Transverse colon (tissue), 4 donors: ENCODE measurements at regions not wholly inside any gene's neighbourhood (a gene's known extent, or its start where the extent isn't known, plus 50 kb on each side); places are given as distances from the start of the nearest gene placed in this dataset.

Experiments
- DNase-seq: peaks from one replicate; pipeline ENCODE4 v3.0.0-alpha.2; 2019
- H3K27ac ChIP-seq, 4 donors: fragments of 200-600 bp; sonication (generic); 2 replicates each; pipeline ENCODE4 v1.5.1; 2016 to 2018; ENCODE audit warnings: inconsistent platforms in 4 of 4
- H3K27me3 ChIP-seq: fragments of 200-600 bp; sonication (generic); 2 replicates; pipeline ENCODE4 v1.5.1; 2017; ENCODE audit warnings: inconsistent platforms
- H3K36me3 ChIP-seq, 4 donors: fragments of 200-600 bp; sonication (generic); 2 replicates each; pipeline ENCODE4 v1.5.1; 2017 to 2019; ENCODE audit warnings: inconsistent platforms in 4 of 4
- H3K4me1 ChIP-seq, 4 donors: fragments of 200-600 bp; sonication (generic); 2 replicates each; pipeline ENCODE4 v1.5.1; 2017 to 2020; ENCODE audit warnings: inconsistent platforms in 4 of 4
- H3K4me3 ChIP-seq, 4 donors: fragments of 200-600 bp; sonication (generic); 1 replicate in 1 of 4; 2 replicates in 3 of 4; pipeline versions ENCODE4 v1.5.1 to v1.6.1; 2017 to 2019; ENCODE audit warnings: inconsistent platforms in 4 of 4
- H3K9me3 ChIP-seq, 2 donors: fragments of 200-600 bp; sonication (generic); 2 replicates each; pipeline ENCODE4 v1.5.1; 2017 to 2019; ENCODE audit warnings: inconsistent platforms in 2 of 2
- CTCF ChIP-seq, 5 experiments: fragments of 200-600 bp in 3 of 5; fragments of 450-650 bp in 2 of 5; sonication (generic) in 3 of 5; IDR thresholded peaks; 1 replicate in 2 of 5; 2 replicates in 3 of 5; pipeline ENCODE4 v1.5.1; 2016 to 2017; ENCODE audit warnings: antibody characterized with exemption in 5 of 5, inconsistent platforms in 3 of 5, mild to moderate bottlenecking in 2 of 5, moderate library complexity in 1 of 5
- EP300 ChIP-seq: sonication (generic); formaldehyde crosslinking; IDR thresholded peaks from one replicate; pipeline ENCODE4 v1.6.1; 2017; ENCODE audit warnings: antibody characterized with exemption, low read depth
- POLR2A ChIP-seq: fragments of 450-650 bp; IDR thresholded peaks from one replicate; pipeline ENCODE4 v1.6.1; 2016; ENCODE audit warnings: antibody characterized with exemption, mild to moderate bottlenecking, moderate library complexity
- POLR2AphosphoS5 ChIP-seq, 3 donors: sonication (generic); formaldehyde crosslinking; IDR thresholded peaks; one replicate each; pipeline ENCODE4 v1.6.1; 2016; ENCODE audit warnings: antibody characterized with exemption in 3 of 3
- WGBS, 2 donors: methylation state at CpG; one replicate each; pipeline ENCODE4 v1.1.5; 2018; ENCODE audit warnings: low coverage in 1 of 2; 5-methylcytosine and 5-hydroxymethylcytosine counted together
- in situ Hi-C, 4 donors: fragments of 200-750 bp; cut with MboI; loops; one replicate each; pipeline versions ENCODE4 v1.15.0 to v1.15.1; 2017; ENCODE audit warnings: low sequenced_read_pairs in 3 of 4, low pct_ligation_motif_present in 1 of 4, low pct_unique_long_range_greater_than_20kb in 1 of 4
- intact Hi-C: fragments of 100-400 bp; cut with DNase I; formaldehyde crosslinking; loops from one replicate; pipeline ENCODE4 v1.15.1; 2023; ENCODE audit warnings: low total_unique reads

GRCh38 chr3:194200422-194201081 lies 64.6 kb downstream of the HES1 start:
- intact Hi-C loops (no loop called here), in situ Hi-C loops (no loop called here)
- Histone ChIP-seq H3K27ac (no peak overlapping the region), H3K4me1 (peaks cover 0 to 12% (median 7%) of the 10 kb centered on the region in 4 donors), H3K27me3 (peaks cover 26% of the 10 kb centered on the region), H3K4me3 (no peak overlapping the region), H3K9me3 (no peaks in the 10 kb centered on the region), H3K36me3 (no peaks in the 10 kb centered on the region)
- 87 to 88% methylated on average over 6 of the region's 6 CpGs for WGBS, 2 donors
- no peak for TF ChIP-seq POLR2A
- no peak for TF ChIP-seq CTCF (IDR thresholded peaks at IDR 0.05)
- TF ChIP-seq EP300 = no peak
- no peak for TF ChIP-seq POLR2AphosphoS5 (IDR thresholded peaks at IDR 0.05)
- DNase-seq = no peak

GRCh38 chr3:194201953-194202666 lies 66.2 kb downstream of the HES1 start:
- Histone ChIP-seq H3K9me3 (no peaks in the 10 kb centered on the region), H3K36me3 (no peaks in the 10 kb centered on the region), H3K4me1 (peaks cover 0 to 16% (median 8%) of the 10 kb centered on the region in 4 donors), H3K4me3 (no peak overlapping the region), H3K27ac (no peak overlapping the region), H3K27me3 (peaks cover 33% of the 10 kb centered on the region)
- in situ Hi-C loops (no loop called here), intact Hi-C loops (no loop called here)
- no peak for DNase-seq
- no peak for TF ChIP-seq POLR2A
- 80 to 89% methylated on average over 2 to 6 of the region's 6 CpGs for WGBS, 2 donors

DNA sequence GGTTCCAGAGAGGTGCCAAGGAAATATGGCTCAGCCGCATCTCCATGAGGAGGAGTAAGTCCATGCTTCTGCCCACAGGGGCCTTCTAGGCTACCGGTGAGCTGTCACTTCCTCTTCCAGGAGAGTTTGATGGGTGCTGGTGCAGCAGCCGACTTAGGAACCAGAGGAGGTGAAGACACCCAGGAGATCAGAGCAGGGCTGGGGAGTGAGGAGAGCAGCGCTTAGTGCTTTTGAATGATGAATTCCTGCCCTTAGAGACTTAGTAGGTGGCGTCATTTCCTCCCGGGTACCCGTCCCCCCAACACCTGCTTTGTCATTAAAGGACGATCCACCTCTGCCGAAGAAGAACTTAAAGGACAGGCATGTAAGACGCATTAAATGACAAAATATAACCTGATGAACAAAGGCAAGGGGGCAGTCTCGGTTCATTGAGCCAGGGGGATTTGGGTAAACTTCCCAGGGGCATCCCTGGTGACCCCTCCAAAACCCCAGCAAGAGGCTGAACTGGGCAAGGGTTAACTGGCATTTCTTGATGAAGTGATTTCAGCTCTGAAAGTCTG lies 67.6 kb downstream of the HES1 start:
- in situ Hi-C loops (no loop called here), intact Hi-C loops (no loop called here)
- DNase-seq = no peak
- H3K4me1 ChIP-seq = peaks cover 0 to 16% (median 8%) of the 10 kb centered on the region in 4 donors
- H3K27ac ChIP-seq = no peak overlapping the region
- 59 to 67% methylated on average over 1 to 11 of the region's 11 CpGs for WGBS, 2 donors
- no peaks in the 10 kb centered on the region for H3K9me3 ChIP-seq
- TF ChIP-seq POLR2AphosphoS5 (IDR thresholded peaks at IDR 0.05) (no peak), POLR2A (no peak), EP300 (no peak), CTCF (IDR thresholded peaks at IDR 0.05) (no peak)
- H3K4me3 ChIP-seq = peak overlapping the region in 2 of 4 donors; percentile 42 to 46
- H3K36me3 ChIP-seq = no peaks in the 10 kb centered on the region
- peaks cover 33% of the 10 kb centered on the region for H3K27me3 ChIP-seq

DNA sequence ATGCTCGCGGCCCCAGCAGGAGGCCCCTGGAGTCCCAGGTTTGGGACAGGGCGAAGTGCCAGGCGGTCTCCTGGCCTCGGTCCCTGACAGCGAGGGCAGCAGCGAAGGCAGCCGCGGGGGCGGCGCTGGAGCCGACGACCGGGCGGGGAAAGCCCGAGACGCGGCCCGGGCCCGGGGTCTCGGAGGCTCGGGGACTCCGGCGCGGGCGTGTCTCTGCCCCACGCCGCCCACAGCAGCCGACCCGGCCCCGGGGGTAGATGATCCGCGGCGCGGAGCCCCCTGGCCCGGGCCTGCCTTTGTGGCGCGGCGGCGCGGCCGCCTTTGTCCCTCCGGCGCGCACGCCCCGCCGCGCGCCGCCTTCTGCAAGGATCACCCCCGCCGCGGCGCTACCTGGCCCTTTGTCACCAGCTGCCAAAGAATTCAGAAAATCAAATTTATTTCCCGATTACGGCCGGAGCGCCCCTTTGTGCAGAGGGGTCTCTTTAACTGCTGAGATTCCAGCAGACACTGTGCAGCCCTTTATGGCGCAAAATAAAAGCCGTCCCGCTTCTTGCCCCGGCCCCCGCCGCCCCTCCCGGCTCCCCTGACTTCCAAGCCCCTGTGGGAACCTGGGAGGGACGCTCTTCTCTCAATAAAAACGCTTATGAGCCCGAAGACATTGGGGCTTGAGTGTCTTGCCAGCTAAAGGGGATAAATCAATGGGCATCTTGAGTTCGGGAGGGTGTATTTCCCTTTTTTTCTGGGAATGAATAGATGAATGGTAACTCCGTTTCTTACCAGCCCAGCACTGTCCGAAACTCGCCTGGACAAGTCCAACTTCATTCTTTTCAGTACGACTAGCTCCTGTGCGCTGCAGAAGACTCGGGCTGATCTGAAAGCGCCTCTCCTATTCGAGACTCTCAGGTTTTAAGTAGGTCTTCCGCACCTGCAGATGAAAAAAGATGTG lies 68.4 kb downstream of the HES1 start:
- H3K9me3 ChIP-seq = no peaks in the 10 kb centered on the region
- peaks cover 0 to 16% (median 8%) of the 10 kb centered on the region in 4 donors for H3K4me1 ChIP-seq
- no peak for TF ChIP-seq POLR2AphosphoS5 (IDR thresholded peaks at IDR 0.05)
- TF ChIP-seq CTCF (IDR thresholded peaks at IDR 0.05) = no peak
- no peak for TF ChIP-seq EP300
- no peak for TF ChIP-seq POLR2A
- no peak overlapping the region for H3K27ac ChIP-seq
- no peak for DNase-seq
- intact Hi-C loops (no loop called here), in situ Hi-C loops (no loop called here)
- peak overlapping the region in 3 of 4 donors; percentile 27 to 46 (median 42) for H3K4me3 ChIP-seq
- no peaks in the 10 kb centered on the region for H3K36me3 ChIP-seq
- peaks cover 33% of the 10 kb centered on the region for H3K27me3 ChIP-seq
- WGBS, 2 donors = 32 to 64% methylated on average over 12 to 66 of the region's 79 CpGs
